Erythroblast (primary cell): ENCODE measurements at regions not wholly inside any gene's neighbourhood (a gene's known extent, or its start where the extent isn't known, plus 50 kb on each side); places are given as distances from the start of the nearest gene placed in this dataset.
"Not testable (repeated sequence)": the region's sequence is repeated elsewhere in the genome, so short reads cannot be mapped to it uniquely, and the experiment has no call there.

ENCODE experiments used
- DNase-seq, 2 experiments: peaks; one replicate each; lab custom pipeline; 2025; lab: John Stamatoyannopoulos, UW
- GATA1 ChIP-seq: IDR thresholded peaks from 2 replicates; pipeline ENCODE4 v1.6.1; 2011; ENCODE audit warnings: low read depth, mild to moderate bottlenecking, control low read depth, low read length, moderate library complexity
- POLR2A ChIP-seq: IDR thresholded peaks from 2 replicates; pipeline ENCODE4 v1.6.1; 2011; ENCODE audit warnings: mild to moderate bottlenecking, low read length

- TF ChIP-seq POLR2A (no peak), GATA1 (no peak)
- DNase-seq = no peak
Observed at GRCh38 chr2:192749611-192750200, 555.0 kb upstream of the TMEFF2 start.

- TF ChIP-seq POLR2A = no peak
- no peak for TF ChIP-seq GATA1
- DNase-seq = no peak
Observed at GRCh38 chr2:192741889-192742288, 547.2 kb upstream of the TMEFF2 start.

DNA sequence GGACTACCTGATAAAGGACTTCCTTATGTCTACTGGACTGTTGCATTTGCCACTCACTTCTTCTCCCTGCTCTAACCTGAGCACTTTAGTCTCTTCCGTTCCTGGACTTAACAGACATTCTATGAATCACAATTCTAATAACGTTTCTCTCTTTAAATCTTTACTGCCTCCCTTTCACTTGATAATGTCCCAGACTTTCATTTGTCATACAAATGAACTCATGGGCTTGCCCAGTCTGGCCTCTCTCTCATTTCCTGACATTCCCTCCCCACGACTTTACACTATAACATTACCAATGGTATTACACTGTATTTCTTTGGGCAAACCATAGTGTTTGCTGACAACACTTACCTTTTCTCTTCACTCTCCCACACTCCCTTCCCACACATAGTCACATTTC is 540.7 kb upstream of the TMEFF2 start:
- no peak for TF ChIP-seq POLR2A
- TF ChIP-seq GATA1 = no peak
- no peak for DNase-seq

GRCh38 chr2:192729369-192729768 is 534.6 kb upstream of the TMEFF2 start:
- TF ChIP-seq GATA1 = no peak
- no peak for TF ChIP-seq POLR2A
- DNase-seq = no peak

DNA sequence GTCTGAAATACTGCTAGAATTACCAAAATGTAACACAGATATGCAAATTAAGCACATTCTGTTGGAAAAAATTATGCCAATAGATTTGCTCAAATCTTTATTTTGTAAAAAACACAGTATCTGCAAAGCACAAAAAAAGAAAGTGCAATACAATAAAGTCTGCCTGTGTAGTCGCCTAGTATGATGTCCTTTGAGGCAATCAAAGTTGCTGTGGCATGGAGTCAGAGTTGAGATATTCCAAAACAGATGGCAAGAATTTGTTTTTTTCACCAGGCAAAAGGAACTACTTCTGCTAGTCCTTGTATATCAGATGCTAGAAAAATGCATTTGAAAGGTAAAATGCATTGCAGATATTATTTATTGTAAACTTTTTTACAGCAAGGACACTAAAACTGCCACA is 531.3 kb upstream of the TMEFF2 start:
- TF ChIP-seq POLR2A = no peak
- no peak for TF ChIP-seq GATA1
- no peak for DNase-seq

DNA sequence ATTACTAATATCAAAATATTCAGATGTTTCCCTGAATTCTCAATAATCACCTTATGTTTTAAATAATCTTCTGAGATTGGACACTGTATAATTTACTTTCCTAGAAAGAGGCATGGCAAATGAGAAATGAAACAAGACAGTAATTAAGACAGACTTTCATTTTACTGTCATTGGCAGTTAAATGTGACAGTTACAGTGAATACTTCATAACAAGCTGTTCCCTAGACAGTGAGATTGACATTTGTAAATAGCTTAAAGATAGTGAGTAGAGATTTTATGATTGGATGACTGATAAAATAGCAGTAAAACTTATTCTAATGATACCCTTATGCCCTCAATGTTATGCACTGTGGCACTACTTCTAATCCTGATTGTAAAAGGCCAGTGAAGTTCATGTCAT is 524.9 kb upstream of the TMEFF2 start:
- TF ChIP-seq GATA1 (no peak), POLR2A (no peak)
- no peak for DNase-seq

DNA sequence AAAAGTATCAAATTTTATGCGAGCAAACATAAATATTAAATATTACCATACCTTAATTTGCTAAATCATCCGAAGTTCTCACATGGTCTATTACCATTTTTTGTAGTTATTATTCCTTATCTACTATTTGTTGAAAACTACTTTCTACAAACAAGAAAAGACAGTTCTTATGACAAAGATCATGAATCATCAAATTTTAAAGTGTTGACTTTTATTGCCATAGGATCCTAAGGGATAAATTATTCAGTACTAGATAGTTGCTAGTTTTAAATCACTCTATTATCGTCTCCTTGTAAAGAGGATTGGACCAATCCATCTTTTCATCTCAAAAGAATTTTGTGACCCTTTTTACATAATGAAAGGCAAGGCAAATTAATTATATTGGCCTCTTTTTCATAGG is 523.6 kb upstream of the TMEFF2 start:
- TF ChIP-seq POLR2A = no peak
- no peak for TF ChIP-seq GATA1
- no peak for DNase-seq

- TF ChIP-seq GATA1 (no peak), POLR2A (no peak)
Observed at GRCh38 chr2:192700934-192701333, 506.2 kb upstream of the TMEFF2 start.

DNA sequence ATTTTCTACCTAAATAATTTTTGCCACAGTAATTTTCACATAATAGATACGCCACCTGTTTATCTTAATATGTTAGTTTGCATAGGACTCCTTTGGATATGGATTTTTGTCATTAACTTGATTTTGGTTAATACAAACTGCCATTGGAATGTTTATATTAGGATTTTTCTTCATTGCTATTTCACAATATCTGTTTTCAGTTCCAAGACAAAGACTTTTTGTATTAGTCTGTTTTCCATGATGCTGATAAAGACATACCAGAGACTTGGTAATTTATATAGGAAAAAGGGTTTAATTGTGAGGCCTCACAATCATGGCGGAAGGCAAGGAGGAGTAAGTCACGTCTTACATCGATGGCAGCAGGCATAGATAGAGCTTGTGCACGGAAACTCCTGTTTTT is 503.1 kb upstream of the TMEFF2 start:
- TF ChIP-seq GATA1 (no peak), POLR2A (no peak)
- DNase-seq = no peak

More at GRCh38 chr2:192700934-192701333, 506.2 kb upstream of the TMEFF2 start:
- no peak for DNase-seq

DNA sequence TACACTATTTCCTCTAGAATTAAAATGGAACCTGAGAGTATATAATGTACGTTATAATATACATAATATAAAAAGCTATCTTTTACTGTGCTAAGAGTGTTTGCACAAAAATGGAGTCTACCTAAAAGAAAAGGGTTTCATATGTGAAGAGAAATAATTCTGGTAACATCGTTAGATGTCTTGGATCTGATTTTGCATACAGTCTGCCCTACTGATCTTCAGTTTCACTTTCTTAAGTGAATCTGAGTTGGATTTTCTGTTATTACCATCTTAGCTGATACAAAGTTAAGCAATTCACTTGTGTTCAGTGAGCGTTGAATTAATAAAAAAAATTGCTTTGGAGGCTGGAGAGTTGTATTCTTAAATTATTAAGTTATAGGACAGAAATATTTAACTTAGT is 502.1 kb upstream of the TMEFF2 start:
- TF ChIP-seq GATA1 (no peak), POLR2A (no peak)
- DNase-seq = no peak

DNA sequence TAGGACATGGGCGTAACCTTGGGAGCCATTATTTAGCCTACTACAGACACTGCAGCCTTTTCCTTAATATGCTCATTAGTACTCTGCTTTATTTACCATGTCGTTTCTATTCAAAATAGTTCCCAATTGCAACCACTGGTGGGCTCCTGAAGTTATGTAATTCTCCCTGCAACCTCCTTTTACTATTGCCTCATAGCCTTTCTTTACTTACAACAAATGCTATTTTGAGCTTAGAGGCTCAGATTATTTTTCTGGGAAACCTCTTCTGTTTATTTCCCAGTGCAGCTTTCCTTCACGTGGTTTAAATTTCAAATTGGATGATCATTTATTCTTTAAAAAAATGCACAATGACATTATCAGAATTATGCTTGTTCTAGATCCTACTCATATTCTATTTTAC is 492.3 kb upstream of the TMEFF2 start:
- TF ChIP-seq GATA1 = no peak
- TF ChIP-seq POLR2A = no peak
- DNase-seq = no peak

- DNase-seq = not testable (repeated sequence)
Observed at GRCh38 chr2:192682511-192682910, 487.8 kb upstream of the TMEFF2 start.

DNA sequence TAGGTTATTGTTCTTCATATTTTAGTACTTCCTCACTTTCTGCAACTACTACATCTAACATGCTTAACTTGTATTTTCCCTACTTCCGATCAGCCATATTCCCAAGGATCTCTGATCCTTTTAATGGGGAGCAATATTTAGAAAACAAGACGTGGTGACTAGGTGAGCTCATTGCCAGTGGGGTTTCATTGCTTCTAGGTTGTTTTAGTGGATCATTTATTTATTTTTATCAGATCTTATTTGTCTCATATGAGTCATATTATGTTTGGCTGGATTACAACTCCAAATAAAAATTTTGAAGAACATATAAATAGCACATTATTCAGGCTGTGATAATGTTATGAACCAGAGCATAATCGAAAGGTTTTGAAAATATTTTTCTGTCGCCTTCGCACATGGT is 480.9 kb upstream of the TMEFF2 start:
- DNase-seq = no peak
- TF ChIP-seq POLR2A (no peak), GATA1 (no peak)

- TF ChIP-seq POLR2A = no peak
- TF ChIP-seq GATA1 = no peak
- DNase-seq = no peak
Observed at GRCh38 chr2:192669505-192670091, 474.9 kb upstream of the TMEFF2 start.

GRCh38 chr2:192660555-192660954 is 465.8 kb upstream of the TMEFF2 start:
- not testable (repeated sequence) for DNase-seq

- no peak for DNase-seq
- no peak for TF ChIP-seq GATA1
Observed at GRCh38 chr2:192657362-192657761, 462.6 kb upstream of the TMEFF2 start.
